ENCODE measurements at regions not wholly inside any gene's neighbourhood (a gene's known extent, or its start where the extent isn't known, plus 50 kb on each side); places are given as distances from the start of the nearest gene placed in this dataset.

DNA sequence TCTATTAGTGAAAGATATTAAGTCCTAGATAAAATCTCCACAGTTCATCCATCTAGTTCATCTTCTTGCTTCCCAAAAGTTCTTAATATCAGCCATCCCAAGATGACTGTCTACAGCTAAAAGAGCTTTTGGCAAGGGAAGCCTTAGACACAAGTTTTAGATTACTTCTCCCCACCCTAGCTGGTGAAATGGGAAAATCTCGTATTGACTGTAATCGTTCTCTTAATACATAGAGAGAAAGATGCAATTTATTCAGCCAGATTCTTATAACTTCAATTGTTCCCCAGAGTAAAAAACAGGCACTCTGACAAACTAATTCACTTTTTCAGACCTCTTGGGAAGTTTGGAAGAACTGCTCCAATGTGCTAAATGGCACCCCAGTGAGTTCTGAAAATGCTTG is 1439.6 kb upstream of the C9orf72 start:
- H3K27me3 ChIP-seq (replicated peaks; ENCODE audit: control insufficient read depth, insufficient read depth, low read length), result no peaks in the 10 kb centered on the region
- POLR2A ChIA-PET, result no interaction called here
- H3K27ac Mint-ChIP-seq (ENCODE audit: unreplicated experiment), result no peak overlapping the region
- no TSS peak for BruUV-seq (replicated peaks)
- TF ChIP-seq CTCF (IDR thresholded peaks at IDR 0.05; ENCODE audit: insufficient read depth in 1 of 2, low read depth in 1 of 2, low read length in 1 of 2, severe bottlenecking in 1 of 2, unreplicated experiment in 1 of 2), result no peak
- no peaks in the 10 kb centered on the region for H3K36me3 ChIP-seq (ENCODE audit: control insufficient read depth, insufficient read depth, low read length)
- no peaks in the 10 kb centered on the region for H3K4me1 ChIP-seq
- no peaks in the 10 kb centered on the region for H3K9me3 ChIP-seq
- DNase-seq, result no peak
- intact Hi-C loops (cut with micrococcal nuclease; ENCODE audit: unreplicated experiment), result no loop called here
- no peaks in the 10 kb centered on the region for H3K4me1 Mint-ChIP-seq (ENCODE audit: low read depth, unreplicated experiment)
- CTCF ChIA-PET, result no interaction called here
- H3K4me3 ChIP-seq (ENCODE audit: low read depth, low read length), result no peak overlapping the region
- H3K4me3 Mint-ChIP-seq (ENCODE audit: unreplicated experiment), result no peak overlapping the region
- H3K27me3 Mint-ChIP-seq (ENCODE audit: insufficient read depth, unreplicated experiment), result peaks cover 2% of the 10 kb centered on the region
- no peaks in the 10 kb centered on the region for H3K9me3 Mint-ChIP-seq (ENCODE audit: unreplicated experiment)
- H3K36me3 Mint-ChIP-seq (ENCODE audit: insufficient read depth, unreplicated experiment), result no peaks in the 10 kb centered on the region

- ChIA-PET CTCF (no interaction called here), POLR2A (no interaction called here)
- BruUV-seq (replicated peaks), result no TSS peak
- intact Hi-C loops (cut with micrococcal nuclease; ENCODE audit: unreplicated experiment), result no loop called here
- H3K27me3 Mint-ChIP-seq (ENCODE audit: insufficient read depth, unreplicated experiment), result peaks cover 8% of the 10 kb centered on the region
- H3K36me3 ChIP-seq (ENCODE audit: control insufficient read depth, insufficient read depth, low read length), result no peaks in the 10 kb centered on the region
- no peak for DNase-seq
- no peaks in the 10 kb centered on the region for H3K36me3 Mint-ChIP-seq (ENCODE audit: insufficient read depth, unreplicated experiment)
- no peaks in the 10 kb centered on the region for H3K9me3 ChIP-seq
- H3K4me1 ChIP-seq, result no peaks in the 10 kb centered on the region
- no peak overlapping the region for H3K4me3 Mint-ChIP-seq (ENCODE audit: unreplicated experiment)
- TF ChIP-seq CTCF (IDR thresholded peaks at IDR 0.05; ENCODE audit: insufficient read depth in 1 of 2, low read depth in 1 of 2, low read length in 1 of 2, severe bottlenecking in 1 of 2, unreplicated experiment in 1 of 2), result no peak
- H3K4me1 Mint-ChIP-seq (ENCODE audit: low read depth, unreplicated experiment), result no peaks in the 10 kb centered on the region
- H3K27me3 ChIP-seq (replicated peaks; ENCODE audit: control insufficient read depth, insufficient read depth, low read length), result no peaks in the 10 kb centered on the region
- no peak overlapping the region for H3K4me3 ChIP-seq (ENCODE audit: low read depth, low read length)
- no peaks in the 10 kb centered on the region for H3K9me3 Mint-ChIP-seq (ENCODE audit: unreplicated experiment)
- H3K27ac Mint-ChIP-seq (ENCODE audit: unreplicated experiment), result no peak overlapping the region
Measured at GRCh38 chr9:29021632-29022031, 1448.4 kb upstream of the C9orf72 start.

GRCh38 chr9:29038332-29038731 is 1465.1 kb upstream of the C9orf72 start:
- H3K4me3 Mint-ChIP-seq (ENCODE audit: unreplicated experiment), result no peak overlapping the region
- ChIA-PET POLR2A (no interaction called here), CTCF (no interaction called here)
- TF ChIP-seq CTCF (IDR thresholded peaks at IDR 0.05; ENCODE audit: insufficient read depth in 1 of 2, low read depth in 1 of 2, low read length in 1 of 2, severe bottlenecking in 1 of 2, unreplicated experiment in 1 of 2), result no peak
- Histone ChIP-seq H3K36me3 (ENCODE audit: control insufficient read depth, insufficient read depth, low read length) (no peaks in the 10 kb centered on the region), H3K27me3 (replicated peaks; ENCODE audit: control insufficient read depth, insufficient read depth, low read length) (no peaks in the 10 kb centered on the region), H3K4me3 (ENCODE audit: low read depth, low read length) (no peak overlapping the region), H3K4me1 (no peaks in the 10 kb centered on the region), H3K9me3 (no peaks in the 10 kb centered on the region)
- H3K27ac Mint-ChIP-seq (ENCODE audit: unreplicated experiment), result no peak overlapping the region
- no TSS peak for BruUV-seq (replicated peaks)
- no peaks in the 10 kb centered on the region for H3K27me3 Mint-ChIP-seq (ENCODE audit: insufficient read depth, unreplicated experiment)
- H3K4me1 Mint-ChIP-seq (ENCODE audit: low read depth, unreplicated experiment), result no peaks in the 10 kb centered on the region
- no peaks in the 10 kb centered on the region for H3K36me3 Mint-ChIP-seq (ENCODE audit: insufficient read depth, unreplicated experiment)
- no peak for DNase-seq
- intact Hi-C loops (cut with micrococcal nuclease; ENCODE audit: unreplicated experiment), result no loop called here
- no peaks in the 10 kb centered on the region for H3K9me3 Mint-ChIP-seq (ENCODE audit: unreplicated experiment)
